NT2/D1 (cell line): ENCODE measurements at regions not wholly inside any gene's neighbourhood (a gene's known extent, or its start where the extent isn't known, plus 50 kb on each side); places are given as distances from the start of the nearest gene placed in this dataset.

Experiments used
- DNase-seq: peaks from one replicate; pipeline ENCODE4 v3.0.0-alpha.2; 2011; ENCODE audit warnings: low read depth, low spot score
- H3K27me3 ChIP-seq: 2 replicates; pipeline ENCODE4 v1.6.0; 2011; ENCODE audit warnings: mild to moderate bottlenecking; ENCODE audit not compliant: insufficient read length, insufficient read depth
- H3K36me3 ChIP-seq: 2 replicates; pipeline ENCODE4 v1.6.1; 2011; ENCODE audit warnings: mild to moderate bottlenecking, low read length, mixed read lengths; ENCODE audit not compliant: insufficient read depth, insufficient read length
- H3K4me1 ChIP-seq: 2 replicates; pipeline ENCODE4 v1.5.1; 2011; ENCODE audit not compliant: insufficient read depth, insufficient read length
- H3K4me3 ChIP-seq: 2 replicates; pipeline ENCODE4 v1.5.1; 2011; ENCODE audit warnings: low read depth; ENCODE audit not compliant: insufficient read length
- H3K9ac ChIP-seq: 2 replicates; pipeline ENCODE4 v1.6.0; 2011; ENCODE audit warnings: low read depth; ENCODE audit not compliant: insufficient read length
- H3K9me3 ChIP-seq: 2 replicates; pipeline ENCODE4 v1.5.1; 2011; ENCODE audit warnings: mild to moderate bottlenecking, low read length; ENCODE audit not compliant: insufficient read depth
- SUZ12 ChIP-seq: IDR thresholded peaks from 2 replicates; pipeline ENCODE4 v1.6.1; 2011; ENCODE audit not compliant: insufficient read length, insufficient read depth; ENCODE audit errors: extremely low read depth
- YY1 ChIP-seq: IDR thresholded peaks from 2 replicates; pipeline ENCODE4 v1.6.1; 2011; ENCODE audit not compliant: insufficient read length, insufficient read depth
- ZNF274 ChIP-seq: IDR thresholded peaks from 2 replicates; pipeline ENCODE4 v1.6.1; 2011; ENCODE audit warnings: mild to moderate bottlenecking, low read depth, low read length

DNA sequence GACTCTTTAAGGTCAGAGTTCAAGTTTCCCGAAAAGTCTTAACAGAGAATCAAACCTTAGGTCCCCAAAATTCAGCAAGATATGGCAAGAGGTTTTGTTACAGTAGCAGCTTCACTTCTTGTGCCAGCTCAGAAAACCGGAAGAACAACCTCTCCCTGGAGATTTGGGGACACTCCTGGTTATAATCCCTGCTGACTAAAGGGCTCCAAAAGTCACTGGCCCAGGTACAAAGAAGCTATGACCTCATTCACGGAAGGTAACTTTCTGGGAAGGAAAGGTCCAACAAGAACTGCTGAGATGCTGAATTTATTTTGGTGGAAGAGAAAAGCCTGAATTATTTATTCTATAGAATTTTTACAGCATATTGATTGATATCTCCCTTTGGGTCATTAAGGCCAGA lies 55.6 kb upstream of the DIO2 start:
- H3K4me3 ChIP-seq = no peak overlapping the region
- no peaks in the 10 kb centered on the region for H3K36me3 ChIP-seq
- H3K9me3 ChIP-seq = no peaks in the 10 kb centered on the region
- no peaks in the 10 kb centered on the region for H3K4me1 ChIP-seq
- no peak overlapping the region for H3K9ac ChIP-seq
- TF ChIP-seq YY1 = no peak
- TF ChIP-seq ZNF274 = no peak
- no peak for TF ChIP-seq SUZ12
- no peaks in the 10 kb centered on the region for H3K27me3 ChIP-seq
- no peak for DNase-seq

GRCh38 chr14:80264702-80265101 lies 53.4 kb upstream of the DIO2 start:
- no peak overlapping the region for H3K4me3 ChIP-seq
- no peak for DNase-seq

More at GRCh38 chr14:80264702-80265101, 53.4 kb upstream of the DIO2 start:
- no peaks in the 10 kb centered on the region for H3K27me3 ChIP-seq
- no peaks in the 10 kb centered on the region for H3K9me3 ChIP-seq
- H3K9ac ChIP-seq = no peak overlapping the region
- TF ChIP-seq YY1 = no peak
- H3K36me3 ChIP-seq = no peaks in the 10 kb centered on the region
- no peaks in the 10 kb centered on the region for H3K4me1 ChIP-seq
